GM21737 (cell line): ENCODE measurements at regions not wholly inside any gene's neighbourhood (a gene's known extent, or its start where the extent isn't known, plus 50 kb on each side); places are given as distances from the start of the nearest gene placed in this dataset.
"Not testable (repeated sequence)": the region's sequence is repeated elsewhere in the genome, so short reads cannot be mapped to it uniquely, and the experiment has no call there.

Source experiments
- ATAC-seq: cut with Tn5 transposase; IDR thresholded peaks from one replicate; pipeline ENCODE4 v1.9.1; 2021; ENCODE audit warnings: mild to moderate bottlenecking, moderate library complexity; ENCODE audit not compliant: unreplicated experiment

GRCh38 chr6:97779039-97779766, 496.2 kb upstream of the MMS22L start:
- ATAC-seq, result not testable (repeated sequence)

GRCh38 chr6:97790926-97791590, 508.0 kb upstream of the MMS22L start:
- no peak for ATAC-seq

DNA sequence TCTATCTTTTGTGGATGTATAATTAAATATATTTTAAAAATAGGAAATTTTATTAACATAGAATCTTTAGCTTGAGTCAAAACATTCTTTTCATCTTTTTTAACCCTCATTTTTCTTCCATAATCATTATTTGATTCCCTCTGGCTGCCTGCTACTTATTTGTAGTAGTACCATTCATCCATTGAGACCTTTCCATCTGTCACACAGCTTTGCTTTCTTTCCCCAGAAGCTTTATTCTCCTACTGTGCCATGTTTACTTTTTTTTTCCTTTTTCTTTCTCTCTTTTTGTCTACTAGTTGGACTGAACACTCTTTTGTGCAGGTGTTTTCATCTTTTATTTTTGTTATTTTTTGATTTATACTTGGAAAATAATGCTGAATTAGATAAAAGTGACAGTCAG, 522.6 kb upstream of the MMS22L start:
- no peak for ATAC-seq

GRCh38 chr6:97812940-97813339, 529.9 kb upstream of the MMS22L start:
- no peak for ATAC-seq

DNA sequence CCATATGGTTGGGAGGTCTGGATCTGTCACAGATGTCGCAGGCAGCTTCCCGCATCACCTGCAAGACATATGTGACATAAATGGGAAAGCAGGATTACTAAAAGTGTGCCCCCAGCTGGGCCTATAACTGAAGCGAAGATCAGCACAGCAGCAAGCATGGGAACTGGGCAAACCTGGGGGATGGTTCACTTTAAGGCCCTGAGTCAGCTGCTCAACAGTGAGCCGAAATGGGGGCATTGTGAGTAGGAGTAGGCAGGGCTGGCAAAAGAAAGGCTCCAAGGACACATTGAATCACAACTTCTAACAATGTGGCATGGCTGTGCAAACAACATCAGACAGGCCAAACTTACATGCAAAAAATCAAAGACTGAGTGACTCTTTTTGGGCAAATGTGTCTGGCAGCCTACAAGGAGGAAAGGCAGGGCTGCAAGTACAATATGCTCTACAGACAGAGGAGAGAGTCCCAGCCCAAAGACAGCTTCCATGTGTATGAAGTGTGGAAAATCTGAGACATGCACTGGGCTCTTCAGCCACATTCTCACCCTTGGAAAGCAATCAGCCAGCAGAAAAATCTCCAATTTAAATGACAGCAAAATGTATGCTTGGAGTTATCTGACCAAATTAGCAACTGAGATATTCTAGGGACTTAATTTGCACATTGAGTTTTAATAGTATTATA, 531.0 kb upstream of the MMS22L start:
- ATAC-seq, result no peak

GRCh38 chr6:97815301-97815812, 532.3 kb upstream of the MMS22L start:
- no peak for ATAC-seq

- ATAC-seq, result no peak
Measured at GRCh38 chr6:97816526-97816925, 533.5 kb upstream of the MMS22L start.

DNA sequence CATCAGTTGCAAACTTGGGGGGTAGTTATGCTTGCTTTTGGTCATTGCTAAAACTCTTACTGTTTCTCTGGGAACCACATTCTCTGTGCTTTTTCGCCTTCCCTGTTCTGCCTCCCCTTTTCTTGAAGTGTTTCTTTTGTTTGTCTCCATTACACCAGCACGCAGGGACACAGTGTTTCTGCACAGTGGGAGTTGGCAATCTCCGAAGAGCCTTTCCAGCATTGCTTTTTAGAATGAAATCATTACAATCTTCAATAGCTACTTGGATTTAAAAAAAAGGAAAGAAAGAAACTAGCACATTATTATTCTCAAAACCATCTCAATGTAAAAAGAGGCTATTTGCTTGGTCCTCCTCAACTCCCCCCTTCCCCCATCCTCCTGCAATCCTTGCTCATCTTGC, 536.7 kb upstream of the MMS22L start:
- no peak for ATAC-seq

DNA sequence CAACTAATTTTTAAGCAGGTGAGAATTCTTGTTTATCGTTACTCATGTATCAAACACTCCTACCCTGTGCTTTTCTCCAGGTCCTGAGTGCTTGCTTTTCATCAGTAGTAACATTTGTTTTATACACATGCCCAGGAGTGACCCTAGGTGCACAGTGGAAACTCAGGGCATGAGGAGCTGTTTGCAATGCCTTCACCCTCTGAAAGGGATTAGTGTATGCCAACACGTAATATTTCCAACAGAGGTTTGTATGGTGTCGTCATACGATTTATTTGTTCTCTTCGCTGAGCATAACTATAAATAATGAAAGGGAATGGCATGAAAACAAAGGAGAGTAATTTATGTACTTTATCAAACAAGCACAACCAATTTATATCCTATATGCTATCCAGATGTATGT, 537.4 kb upstream of the MMS22L start:
- no peak for ATAC-seq

- ATAC-seq, result no peak
Measured at GRCh38 chr6:97822632-97823031, 539.6 kb upstream of the MMS22L start.

DNA sequence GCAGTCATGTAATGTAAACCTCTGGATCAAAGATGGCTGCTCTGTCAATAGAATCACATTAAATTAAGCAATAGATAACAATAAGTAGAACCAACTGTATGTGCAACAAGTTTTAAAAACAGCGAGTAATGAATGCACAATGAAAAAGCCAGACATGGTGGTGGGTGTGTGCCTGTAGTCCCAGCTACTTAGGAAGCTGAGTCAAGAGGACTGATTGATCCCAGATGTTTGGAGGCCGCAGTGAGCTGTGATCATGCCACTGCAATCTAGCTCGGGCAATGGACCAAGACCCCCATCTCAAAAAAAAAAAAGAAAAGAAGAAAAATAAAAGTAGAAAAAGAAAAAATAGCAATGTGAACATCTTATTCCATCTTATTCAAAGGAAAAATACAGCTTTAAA, 558.7 kb upstream of the MMS22L start:
- ATAC-seq, result no peak

- ATAC-seq, result no peak
Measured at GRCh38 chr6:97842521-97842920, 559.5 kb upstream of the MMS22L start.

GRCh38 chr6:97849390-97849789, 566.4 kb upstream of the MMS22L start:
- ATAC-seq, result no peak

- ATAC-seq, result no peak
Measured at GRCh38 chr6:97850458-97851212, 567.6 kb upstream of the MMS22L start.

DNA sequence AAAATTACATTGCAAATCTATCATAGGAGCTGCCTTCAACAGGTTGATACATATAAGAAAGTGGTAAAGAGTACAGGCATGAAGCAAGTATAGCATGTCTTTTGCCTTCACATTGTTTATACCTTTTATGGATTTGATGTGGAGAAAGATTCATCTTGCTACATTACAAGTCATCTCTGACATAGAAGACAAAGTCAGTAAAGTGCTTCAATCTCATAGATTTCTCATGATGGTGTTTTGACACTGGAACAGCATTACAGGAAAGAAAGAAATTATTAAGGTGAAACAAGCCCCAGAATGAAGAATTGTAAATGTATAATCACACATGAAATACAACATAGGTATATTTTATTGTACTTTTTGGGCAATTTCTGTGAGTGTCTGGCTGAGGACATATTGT, 580.7 kb upstream of the MMS22L start:
- no peak for ATAC-seq

DNA sequence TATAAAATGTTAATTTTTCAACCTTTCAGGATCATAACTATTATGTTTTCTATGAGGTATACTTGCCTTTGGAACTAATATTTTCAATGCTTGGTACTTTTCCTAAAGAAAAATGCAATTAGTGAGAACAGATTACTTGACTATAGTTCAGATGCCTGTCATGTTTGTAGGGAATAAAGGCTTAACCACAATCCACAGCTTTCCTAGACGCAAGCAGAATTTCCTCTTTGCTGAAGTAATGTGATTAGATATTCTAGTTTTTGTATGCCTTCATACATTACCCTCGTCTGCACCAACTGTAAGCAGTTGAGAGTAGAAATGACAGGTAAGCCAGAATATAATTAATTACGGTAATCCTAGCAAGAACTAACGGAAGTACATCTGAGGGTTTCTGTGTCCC, 581.4 kb upstream of the MMS22L start:
- no peak for ATAC-seq

DNA sequence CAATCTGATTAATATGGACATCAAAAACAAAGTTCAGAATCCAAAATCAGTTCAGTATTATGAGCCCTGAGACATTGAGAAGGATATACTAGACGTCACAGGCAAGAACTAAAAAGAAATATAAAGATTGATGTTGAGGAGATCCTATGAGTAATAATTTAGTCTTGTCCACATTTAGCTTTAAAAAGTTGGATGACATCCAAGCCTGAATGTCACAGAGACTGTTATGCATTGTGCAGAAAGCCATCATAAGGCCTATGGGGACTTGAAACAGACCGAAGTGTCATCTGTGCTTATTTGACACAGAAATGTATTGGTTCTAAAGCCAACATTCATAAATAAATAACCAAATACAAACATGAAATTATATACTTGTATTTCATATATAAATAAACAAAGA, 581.8 kb upstream of the MMS22L start:
- no peak for ATAC-seq

GRCh38 chr6:97865612-97866011, 582.6 kb upstream of the MMS22L start:
- ATAC-seq, result no peak

DNA sequence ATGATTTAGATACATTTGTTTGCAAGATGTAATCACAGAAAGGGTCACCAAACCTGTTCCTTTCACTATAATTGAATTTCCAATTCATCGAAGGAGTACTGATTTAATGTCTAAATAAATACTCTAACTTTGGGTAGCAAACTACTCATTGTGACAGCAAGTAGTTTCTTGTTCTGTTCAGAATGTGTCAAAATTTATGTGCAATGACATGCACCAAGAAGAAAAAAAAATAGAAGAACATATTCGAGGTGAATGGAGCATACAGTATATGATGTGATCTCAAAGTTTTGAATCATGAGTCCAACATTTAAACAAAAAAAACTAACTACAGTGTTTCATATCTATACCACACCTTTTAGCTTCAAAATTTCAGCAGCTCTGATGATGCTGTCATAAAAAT, 583.6 kb upstream of the MMS22L start:
- no peak for ATAC-seq

- no peak for ATAC-seq
Measured at GRCh38 chr6:97867177-97867576, 584.2 kb upstream of the MMS22L start.

DNA sequence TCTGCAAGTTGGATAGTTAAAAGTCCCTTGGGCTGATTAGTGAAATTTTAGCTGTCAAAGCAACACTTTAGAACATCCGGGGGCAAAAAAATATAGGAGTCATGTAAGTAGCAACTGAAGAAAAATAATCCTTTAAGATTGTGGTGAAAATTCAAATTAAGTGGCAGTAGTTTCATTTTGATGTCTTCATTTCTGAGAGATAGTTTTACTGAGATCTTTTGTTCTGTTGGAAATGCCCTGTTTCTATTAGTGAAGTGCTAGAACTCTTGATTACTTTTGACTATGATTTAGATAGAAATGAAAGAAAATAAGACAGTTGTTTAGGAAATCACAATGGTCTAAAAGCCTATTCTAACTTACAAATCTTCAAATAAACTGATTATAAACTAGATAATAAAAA, 587.3 kb upstream of the MMS22L start:
- ATAC-seq, result no peak
